ENCODE measurements at regions not wholly inside any gene's neighbourhood (a gene's known extent, or its start where the extent isn't known, plus 50 kb on each side); places are given as distances from the start of the nearest gene placed in this dataset.

GRCh38 chr11:19646921-19647320 lies 65.7 kb upstream of the NAV2 start:
- no peaks in the 10 kb centered on the region for H3K27me3 ChIP-seq (ENCODE audit: control insufficient read depth, insufficient read depth, low read length)
- intact Hi-C loops (cut with micrococcal nuclease; ENCODE audit: unreplicated experiment), result no loop called here
- ATAC-seq (no peak), DNase-seq (ENCODE audit: low read depth, low spot score) (no peak)
- H3K4me3 ChIP-seq (ENCODE audit: low read depth in 2 of 2, low read length in 2 of 2), result no peak overlapping the region
- ChIA-PET CTCF (interaction anchor here (1.3 kb wide), 1 partner anchor 11 kb away, joined by 3 read pairs; no protein-coding TSS in a partner anchor), POLR2A (no interaction called here)
- H3K27ac ChIP-seq (ENCODE audit: low read length), result no peak overlapping the region
- in situ Hi-C loops (cut with HindIII; ENCODE audit: low pct_unique_long_range_greater_than_20kb, low sequenced_read_pairs), result no loop called here
- TF ChIP-seq TCF7L2 (IDR thresholded peaks at IDR 0.05; ENCODE audit: low read depth, low read length) (no peak), SIN3A (IDR thresholded peaks at IDR 0.05; ENCODE audit: borderline replicate concordance, insufficient read depth, low read depth, low read length) (no peak)
- no peaks in the 10 kb centered on the region for H3K9me3 ChIP-seq (ENCODE audit: control insufficient read depth, insufficient read depth, low read depth, low read length)
- no TSS peak for BruUV-seq (replicated peaks)
- H3K4me1 ChIP-seq (ENCODE audit: control insufficient read depth, insufficient read depth, low read length), result no peaks in the 10 kb centered on the region
- no peaks in the 10 kb centered on the region for H3K36me3 ChIP-seq (ENCODE audit: control insufficient read depth, insufficient read depth, low read length)

GRCh38 chr11:19646308-19646707 lies 66.3 kb upstream of the NAV2 start:
- POLR2A ChIA-PET, result no interaction called here

More at GRCh38 chr11:19646308-19646707, 66.3 kb upstream of the NAV2 start:
- H3K27me3 ChIP-seq (ENCODE audit: control insufficient read depth, insufficient read depth, low read length), result no peaks in the 10 kb centered on the region
- no peaks in the 10 kb centered on the region for H3K4me1 ChIP-seq (ENCODE audit: control insufficient read depth, insufficient read depth, low read length)
- ATAC-seq, result no peak
- no peaks in the 10 kb centered on the region for H3K36me3 ChIP-seq (ENCODE audit: control insufficient read depth, insufficient read depth, low read length)
- TF ChIP-seq TCF7L2 (IDR thresholded peaks at IDR 0.05; ENCODE audit: low read depth, low read length) (no peak), POLR2AphosphoS5 (IDR thresholded peaks at IDR 0.05; ENCODE audit: low read depth, low read length) (no peak), REST (IDR thresholded peaks at IDR 0.05; ENCODE audit: insufficient read depth in 1 of 2, low read depth in 2 of 2, low read length in 1 of 2) (no peak), SIN3A (IDR thresholded peaks at IDR 0.05; ENCODE audit: borderline replicate concordance, insufficient read depth, low read depth, low read length) (no peak), CTCF (IDR thresholded peaks at IDR 0.05) (no peak)
- CTCF ChIA-PET, result interaction anchor here (1.3 kb wide), 1 partner anchor 12 kb away, joined by 3 read pairs; no protein-coding TSS in a partner anchor
- BruUV-seq (replicated peaks), result no TSS peak
- H3K9me3 ChIP-seq (ENCODE audit: control insufficient read depth, insufficient read depth, low read depth, low read length), result no peaks in the 10 kb centered on the region
- no peak for DNase-seq (ENCODE audit: low read depth, low spot score)
- H3K4me3 ChIP-seq (ENCODE audit: low read depth in 2 of 2, low read length in 2 of 2), result no peak overlapping the region
- intact Hi-C loops (cut with micrococcal nuclease; ENCODE audit: unreplicated experiment) (no loop called here), in situ Hi-C loops (cut with HindIII; ENCODE audit: low pct_unique_long_range_greater_than_20kb, low sequenced_read_pairs) (no loop called here)
- H3K27ac ChIP-seq (ENCODE audit: low read length), result no peak overlapping the region
